Keratinocyte (primary cell): ENCODE measurements at regions not wholly inside any gene's neighbourhood (a gene's known extent, or its start where the extent isn't known, plus 50 kb on each side); places are given as distances from the start of the nearest gene placed in this dataset.

Source experiments
- DNase-seq: peaks from one replicate; pipeline ENCODE4 v3.0.0-alpha.2; 2011; ENCODE audit warnings: low read depth, missing footprints, low spot score
- FAIRE-seq: peaks from 2 replicates; lab custom pipeline; 2011; peaks lifted over from hg19 to GRCh38; lab: Jason Lieb, UNC
- H2AFZ ChIP-seq: 2 replicates; pipeline ENCODE4 v1.6.0; 2012; ENCODE audit warnings: low read length, control low read depth, inconsistent platforms; ENCODE audit not compliant: control insufficient read depth
- H3K27ac ChIP-seq: 2 replicates; pipeline ENCODE4 v1.5.1; 2011; ENCODE audit warnings: low read length; ENCODE audit not compliant: control insufficient read depth, insufficient read depth
- H3K27me3 ChIP-seq: 3 replicates; pipeline ENCODE4 v1.6.0; 2011; ENCODE audit warnings: low read length; ENCODE audit not compliant: control insufficient read depth, insufficient read depth; ENCODE audit errors: extremely low read depth
- H3K36me3 ChIP-seq, 2 experiments: 2 replicates in 1 of 2; 3 replicates in 1 of 2; pipeline ENCODE4 v1.5.1; 2011; ENCODE audit warnings: low read length in 2 of 2, mild to moderate bottlenecking in 1 of 2; ENCODE audit not compliant: control insufficient read depth in 2 of 2, insufficient read depth in 2 of 2; ENCODE audit errors: extremely low read depth in 1 of 2
- H3K4me1 ChIP-seq: 3 replicates; pipeline ENCODE4 v1.5.1; 2011; ENCODE audit warnings: low read length; ENCODE audit not compliant: control insufficient read depth, insufficient read depth; ENCODE audit errors: extremely low read depth
- H3K4me2 ChIP-seq: 3 replicates; pipeline ENCODE4 v1.6.0; 2011; ENCODE audit warnings: low read depth, low read length; ENCODE audit not compliant: control insufficient read depth, insufficient read depth; ENCODE audit errors: extremely low read depth
- H3K4me3 ChIP-seq, 3 experiments: fragments of 200-600 bp in 1 of 3; sonication (generic) in 1 of 3; 2 replicates in 2 of 3; 3 replicates in 1 of 3; pipeline ENCODE4 v1.5.1; 2011 to 2016; ENCODE audit warnings: low read length in 3 of 3, mild to moderate bottlenecking in 3 of 3, control low read depth in 2 of 3, inconsistent platforms in 1 of 3, low read depth in 1 of 3, mixed read lengths in 1 of 3, mixed run types in 1 of 3, moderate library complexity in 1 of 3; ENCODE audit not compliant: control insufficient read depth in 2 of 3, insufficient read depth in 2 of 3; ENCODE audit errors: extremely low read depth in 1 of 3
- H3K79me2 ChIP-seq: 2 replicates; pipeline ENCODE4 v1.6.0; 2012; ENCODE audit warnings: low read length; ENCODE audit not compliant: control insufficient read depth, insufficient read depth
- H3K9ac ChIP-seq: 3 replicates; pipeline ENCODE4 v1.6.0; 2011; ENCODE audit warnings: low read length; ENCODE audit not compliant: control insufficient read depth, insufficient read depth; ENCODE audit errors: extremely low read depth
- H3K9me1 ChIP-seq: 3 replicates; pipeline ENCODE4 v1.6.0; 2011; ENCODE audit warnings: low read length; ENCODE audit not compliant: control insufficient read depth, insufficient read depth; ENCODE audit errors: extremely low read depth
- H3K9me3 ChIP-seq: 2 replicates; pipeline ENCODE4 v1.5.1; 2012; ENCODE audit warnings: low read depth, low read length; ENCODE audit not compliant: control insufficient read depth
- H4K20me1 ChIP-seq: 3 replicates; pipeline ENCODE4 v1.6.0; 2011; ENCODE audit warnings: low read length; ENCODE audit not compliant: control insufficient read depth, insufficient read depth; ENCODE audit errors: extremely low read depth
- EZH2 ChIP-seq: IDR thresholded peaks from one replicate; pipeline ENCODE4 v1.6.1; 2012; ENCODE audit warnings: inconsistent platforms, mild to moderate bottlenecking, low read length, moderate library complexity
- dilution Hi-C: fragments of 300-500 bp; cut with MboI; formaldehyde crosslinking; loops from one replicate; pipeline ENCODE4 v1.7.0; 2020; ENCODE audit warnings: low sequenced_read_pairs; ENCODE audit not compliant: extremely low pct_ligation_motif_present
- TF ChIP-seq, protein P1 (sequence below), 3 experiments: IDR thresholded peaks in 1 of 3; conservative IDR thresholded peaks in 1 of 3; optimal IDR thresholded peaks in 1 of 3; 2 replicates in 2 of 3; 3 replicates in 1 of 3; pipeline versions ENCODE3 to v1.5.1; 2011; ENCODE audit warnings: low read length in 3 of 3, mild to moderate bottlenecking in 3 of 3, moderate library complexity in 2 of 3, control low read depth in 1 of 3, inconsistent platforms in 1 of 3; ENCODE audit not compliant: insufficient read depth in 2 of 3; ENCODE audit errors: extremely low read depth in 1 of 3

GRCh38 chr9:102642651-102643050 lies 352.5 kb upstream of the CYLC2 start:
- no peaks in the 10 kb centered on the region for H3K79me2 ChIP-seq
- H3K4me3 ChIP-seq, result no peak overlapping the region
- H3K4me2 ChIP-seq, result no peak overlapping the region
- no peak overlapping the region for H3K27ac ChIP-seq
- TF ChIP-seq, protein P1, sequence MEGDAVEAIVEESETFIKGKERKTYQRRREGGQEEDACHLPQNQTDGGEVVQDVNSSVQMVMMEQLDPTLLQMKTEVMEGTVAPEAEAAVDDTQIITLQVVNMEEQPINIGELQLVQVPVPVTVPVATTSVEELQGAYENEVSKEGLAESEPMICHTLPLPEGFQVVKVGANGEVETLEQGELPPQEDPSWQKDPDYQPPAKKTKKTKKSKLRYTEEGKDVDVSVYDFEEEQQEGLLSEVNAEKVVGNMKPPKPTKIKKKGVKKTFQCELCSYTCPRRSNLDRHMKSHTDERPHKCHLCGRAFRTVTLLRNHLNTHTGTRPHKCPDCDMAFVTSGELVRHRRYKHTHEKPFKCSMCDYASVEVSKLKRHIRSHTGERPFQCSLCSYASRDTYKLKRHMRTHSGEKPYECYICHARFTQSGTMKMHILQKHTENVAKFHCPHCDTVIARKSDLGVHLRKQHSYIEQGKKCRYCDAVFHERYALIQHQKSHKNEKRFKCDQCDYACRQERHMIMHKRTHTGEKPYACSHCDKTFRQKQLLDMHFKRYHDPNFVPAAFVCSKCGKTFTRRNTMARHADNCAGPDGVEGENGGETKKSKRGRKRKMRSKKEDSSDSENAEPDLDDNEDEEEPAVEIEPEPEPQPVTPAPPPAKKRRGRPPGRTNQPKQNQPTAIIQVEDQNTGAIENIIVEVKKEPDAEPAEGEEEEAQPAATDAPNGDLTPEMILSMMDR (optimal IDR thresholded peaks at IDR 0.05 in 1 of 3, IDR thresholded peaks at IDR 0.05 in 1 of 3, conservative IDR thresholded peaks at IDR 0.05 in 1 of 3; ENCODE audit: extremely low read depth in 1 of 3, insufficient read depth in 2 of 3, low read length in 3 of 3), result no peak
- TF ChIP-seq EZH2, result no peak
- FAIRE-seq (no peak), DNase-seq (no peak)
- no peaks in the 10 kb centered on the region for H4K20me1 ChIP-seq
- no peaks in the 10 kb centered on the region for H3K9me1 ChIP-seq
- H3K9me3 ChIP-seq, result no peaks in the 10 kb centered on the region
- no peaks in the 10 kb centered on the region for H3K36me3 ChIP-seq
- no peak overlapping the region for H2AFZ ChIP-seq
- no peaks in the 10 kb centered on the region for H3K4me1 ChIP-seq
- dilution Hi-C loops, result no loop called here
- H3K27me3 ChIP-seq, result no peaks in the 10 kb centered on the region
- H3K9ac ChIP-seq, result no peak overlapping the region

GRCh38 chr9:102631559-102631958 lies 363.6 kb upstream of the CYLC2 start:
- DNase-seq, result no peak

More at GRCh38 chr9:102631559-102631958, 363.6 kb upstream of the CYLC2 start:
- Histone ChIP-seq H3K36me3 (no peaks in the 10 kb centered on the region), H3K79me2 (no peaks in the 10 kb centered on the region), H3K4me2 (no peak overlapping the region), H3K4me1 (no peaks in the 10 kb centered on the region), H3K9ac (no peak overlapping the region), H3K27ac (no peak overlapping the region), H3K9me3 (no peaks in the 10 kb centered on the region), H3K9me1 (no peaks in the 10 kb centered on the region), H3K27me3 (no peaks in the 10 kb centered on the region), H4K20me1 (no peaks in the 10 kb centered on the region), H3K4me3 (no peak overlapping the region), H2AFZ (no peak overlapping the region)
- FAIRE-seq, result no peak
- no peak for TF ChIP-seq EZH2
- TF ChIP-seq, protein P1 (optimal IDR thresholded peaks at IDR 0.05 in 1 of 3, IDR thresholded peaks at IDR 0.05 in 1 of 3, conservative IDR thresholded peaks at IDR 0.05 in 1 of 3; ENCODE audit: extremely low read depth in 1 of 3, insufficient read depth in 2 of 3, low read length in 3 of 3), result peak in 1 of 3 experiments; percentile 49
- dilution Hi-C loops, result no loop called here
